AG04449 (cell line): ENCODE measurements at regions not wholly inside any gene's neighbourhood (a gene's known extent, or its start where the extent isn't known, plus 50 kb on each side); places are given as distances from the start of the nearest gene placed in this dataset.

ENCODE experiments used
- CTCF ChIA-PET: fragments of 350-600 bp; formaldehyde crosslinking; extraction: SDS; loops from one replicate; lab custom pipeline; 2021; ENCODE audit warnings: antibody characterized with exemption; lab: Yijun Ruan, JAX
- POLR2A ChIA-PET: fragments of 400-600, 350-600 bp; formaldehyde crosslinking; extraction: SDS; loops from one replicate; lab custom pipeline; 2020; ENCODE audit warnings: antibody characterized with exemption, inconsistent platforms; lab: Yijun Ruan, JAX
- DNase-seq: peaks from one replicate; pipeline ENCODE4 v3.0.0-alpha.2; 2010; ENCODE audit warnings: low read depth, low spot score
- H3K4me3 ChIP-seq: 2 replicates; pipeline ENCODE4 v1.5.1; 2011; ENCODE audit warnings: low read depth, mild to moderate bottlenecking, control low read depth, low read length
- CTCF ChIP-seq: IDR thresholded peaks from one replicate; pipeline ENCODE4 v1.5.1; 2011; ENCODE audit warnings: mild to moderate bottlenecking, moderate library complexity, low read length, control low read depth, inconsistent platforms; ENCODE audit not compliant: insufficient read depth; ENCODE audit errors: missing control alignments

- POLR2A ChIA-PET: no interaction called here
- CTCF ChIA-PET: no interaction called here
- no peak overlapping the region for H3K4me3 ChIP-seq
- no peak for TF ChIP-seq CTCF
- DNase-seq: no peak
Measured at GRCh38 chr14:85052646-85053045, 477.3 kb upstream of the FLRT2 start.

DNA sequence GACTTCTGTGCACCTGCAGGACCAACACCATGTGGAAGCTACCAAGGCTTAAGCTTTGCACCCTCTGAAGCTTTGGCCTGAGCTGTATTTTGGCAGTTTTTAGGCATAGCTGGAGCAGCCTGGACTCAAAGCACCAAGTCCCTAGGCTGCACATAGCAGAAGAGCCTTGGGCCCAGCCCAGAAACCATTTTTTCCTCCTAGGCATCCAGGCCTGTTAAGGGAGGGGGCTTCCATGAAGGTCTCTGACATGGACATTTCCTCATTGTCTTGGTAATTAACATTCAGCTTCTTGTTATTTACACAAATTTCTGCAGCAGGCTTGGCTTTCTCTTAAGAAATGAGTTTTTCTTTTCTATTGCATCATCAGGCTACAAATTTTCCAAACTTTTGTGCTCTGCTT is 475.8 kb upstream of the FLRT2 start:
- CTCF ChIA-PET: no interaction called here
- H3K4me3 ChIP-seq: no peak overlapping the region
- POLR2A ChIA-PET: no interaction called here
- no peak for DNase-seq
- TF ChIP-seq CTCF: no peak

GRCh38 chr14:85056267-85056666 is 473.7 kb upstream of the FLRT2 start:
- TF ChIP-seq CTCF: no peak
- CTCF ChIA-PET: no interaction called here
- no peak overlapping the region for H3K4me3 ChIP-seq
- POLR2A ChIA-PET: no interaction called here
- DNase-seq: no peak

DNA sequence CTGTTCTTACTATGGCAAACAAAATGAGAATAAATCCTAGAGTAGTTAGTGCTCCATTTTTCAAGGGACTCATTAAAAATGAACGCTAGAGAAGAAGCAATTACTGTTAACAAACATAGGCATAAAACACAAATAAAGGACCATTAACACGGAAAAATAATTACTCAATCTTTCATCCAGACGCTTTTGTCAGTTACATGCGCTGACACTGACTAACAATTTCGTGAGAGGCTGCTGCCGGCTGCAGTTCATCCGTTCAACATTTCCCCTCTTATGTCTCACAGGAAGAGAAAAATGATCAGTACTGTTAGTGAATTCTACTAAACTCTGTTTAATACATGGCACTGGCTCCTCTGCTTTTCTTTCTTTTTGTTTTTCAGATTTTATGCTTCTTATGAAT is 472.7 kb upstream of the FLRT2 start:
- POLR2A ChIA-PET: no interaction called here

DNA sequence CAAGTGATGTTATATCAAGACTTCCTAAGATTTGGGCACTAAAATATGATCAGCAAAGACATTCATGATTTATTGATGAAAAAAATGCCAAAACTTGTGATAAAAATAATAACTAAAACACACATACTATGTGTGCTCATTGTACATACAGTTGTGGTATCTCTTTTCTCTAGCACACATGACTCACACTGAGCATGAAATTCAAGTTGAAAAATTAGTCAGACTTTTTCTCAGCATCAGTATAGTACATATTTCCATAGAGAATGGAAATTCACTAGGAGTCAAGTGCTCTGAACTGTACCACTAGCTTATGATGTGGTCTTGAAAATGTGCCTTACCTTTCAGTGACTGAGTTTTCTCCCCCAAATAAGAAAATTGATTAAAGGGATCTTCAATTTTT is 471.8 kb upstream of the FLRT2 start:
- CTCF ChIA-PET: no interaction called here
- POLR2A ChIA-PET: no interaction called here
- no peak for TF ChIP-seq CTCF
- no peak for DNase-seq
- no peak overlapping the region for H3K4me3 ChIP-seq

More for the DNA sequence above, 472.7 kb upstream of the FLRT2 start:
- CTCF ChIA-PET: no interaction called here
- DNase-seq: no peak
- TF ChIP-seq CTCF: no peak
- no peak overlapping the region for H3K4me3 ChIP-seq

- no peak for DNase-seq
- ChIA-PET POLR2A (no interaction called here), CTCF (no interaction called here)
- no peak overlapping the region for H3K4me3 ChIP-seq
- no peak for TF ChIP-seq CTCF
Measured at GRCh38 chr14:85060121-85060520, 469.8 kb upstream of the FLRT2 start.
